Thyroid gland (tissue), 4 donors: ENCODE measurements at regions not wholly inside any gene's neighbourhood (a gene's known extent, or its start where the extent isn't known, plus 50 kb on each side); places are given as distances from the start of the nearest gene placed in this dataset.

Experiments used
- CTCF ChIP-seq, 6 experiments: fragments of 200-600 bp in 3 of 6; fragments of 450-650 bp in 3 of 6; sonication (generic) in 3 of 6; IDR thresholded peaks; one replicate each; pipeline ENCODE4 v1.5.1; 2016 to 2019; ENCODE audit warnings: antibody characterized with exemption in 6 of 6, mild to moderate bottlenecking in 2 of 6, inconsistent platforms in 1 of 6, moderate library complexity in 1 of 6
- POLR2A ChIP-seq, 2 donors: fragments of 450-650 bp; IDR thresholded peaks; one replicate each; pipeline ENCODE4 v1.6.1; 2017; ENCODE audit warnings: antibody characterized with exemption in 2 of 2, mild to moderate bottlenecking in 2 of 2, moderate library complexity in 1 of 2

DNA sequence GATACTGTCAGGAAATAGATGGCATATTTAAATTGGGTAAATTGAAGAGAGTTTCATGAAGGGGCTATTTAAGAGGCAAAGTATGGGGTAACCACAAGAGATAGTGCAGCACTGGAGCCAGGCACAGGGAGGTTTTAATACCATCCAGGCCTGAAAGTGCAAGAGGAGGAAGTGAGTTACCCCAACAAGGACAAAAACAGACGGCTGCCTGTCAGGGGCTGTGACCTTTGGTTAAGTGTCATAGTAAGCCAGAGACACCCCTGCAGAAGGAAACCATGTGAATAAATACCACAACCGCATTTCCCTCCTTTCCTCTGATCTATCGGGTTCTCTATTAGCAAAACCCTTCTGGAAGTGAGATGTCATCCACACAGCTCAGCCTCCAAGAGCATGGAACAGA lies 122.0 kb upstream of the DHRS4 start:
- TF ChIP-seq CTCF (IDR thresholded peaks at IDR 0.05) (no peak), POLR2A (IDR thresholded peaks at IDR 0.05) (no peak)
